ENCODE measurements at regions not wholly inside any gene's neighbourhood (a gene's known extent, or its start where the extent isn't known, plus 50 kb on each side); places are given as distances from the start of the nearest gene placed in this dataset.

DNA sequence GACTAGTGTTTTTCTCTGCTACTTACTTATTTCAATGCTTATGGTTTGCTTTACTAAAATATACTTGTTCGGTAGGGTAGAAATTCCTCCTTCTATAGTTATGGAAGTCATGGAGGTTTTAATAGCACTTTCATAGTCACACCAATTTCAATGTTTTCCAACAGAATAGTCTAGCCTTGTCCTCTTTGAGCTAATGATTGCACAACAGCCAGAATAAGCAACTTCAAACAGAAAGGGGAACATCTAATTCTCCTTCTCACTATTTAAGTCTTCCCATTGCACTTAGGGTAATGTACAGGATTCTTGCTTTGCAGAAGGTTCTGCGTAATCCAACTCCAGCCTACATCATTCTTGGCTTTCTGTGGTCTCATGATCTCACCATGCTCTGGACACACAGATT lies 287.7 kb upstream of the GCFC2 start:
- TF ChIP-seq CTCF (conservative IDR thresholded peaks at IDR 0.05 in 1 of 2, IDR thresholded peaks at IDR 0.05 in 1 of 2; ENCODE audit: low read depth in 1 of 2, low read length in 2 of 2) (no peak), EZH2 (IDR thresholded peaks at IDR 0.05; ENCODE audit: low read length, missing control alignments) (no peak)
